HepG2 (cell line): ENCODE measurements at regions not wholly inside any gene's neighbourhood (a gene's known extent, or its start where the extent isn't known, plus 50 kb on each side); places are given as distances from the start of the nearest gene placed in this dataset.

ENCODE experiments used
- ATAC-seq: fragments of 200-7000 bp; cut with Tn5 transposase; 3 replicates; pipeline ENCODE4 v1.9.1; 2020; ENCODE audit warnings: mild to moderate bottlenecking, moderate library complexity
- BruUV-seq: library from RNA; stranded (reverse); fragments of 400-500 nt; replicated peaks from 2 replicates; lab custom pipeline; 2021; lab: Mats Ljungman, UMichigan
- CTCF ChIA-PET: fragments of 300-600 bp; formaldehyde crosslinking; extraction: SDS; loops from one replicate; lab custom pipeline; 2021; ENCODE audit warnings: low total read pairs, inconsistent platforms, low intra/inter-chr PET ratio; lab: Yijun Ruan, JAX
- POLR2A ChIA-PET: fragments of 350-600 bp; sonication (Branson Sonifier 250); formaldehyde crosslinking; loops from one replicate; lab custom pipeline; 2020; ENCODE audit warnings: antibody characterized with exemption, inconsistent platforms; lab: Yijun Ruan, JAX
- DNase-seq: peaks from one replicate; pipeline ENCODE4 v3.0.0-alpha.2; 2015; ENCODE audit warnings: low spot score
- FAIRE-seq: peaks from 3 replicates; lab custom pipeline; 2011; peaks lifted over from hg19 to GRCh38; lab: Jason Lieb, UNC
- H2AFZ ChIP-seq: one replicate; pipeline ENCODE4 v1.6.1; 2011; ENCODE audit warnings: low read length, inconsistent platforms
- H3K27ac ChIP-seq: fragments of 300-600 bp; 3 replicates; pipeline ENCODE4 v1.8.0; 2011; ENCODE audit warnings: mixed run types, mild to moderate bottlenecking, mixed read lengths, low read length, inconsistent platforms; ENCODE audit not compliant: insufficient read depth; ENCODE audit errors: extremely low read length
- H3K27me3 ChIP-seq, 2 experiments: fragments of 200-600 bp in 1 of 2; 2 replicates in 1 of 2; 3 replicates in 1 of 2; pipeline versions ENCODE4 v1.6.0 to v1.8.0; 2011; ENCODE audit warnings: low read length in 2 of 2, mild to moderate bottlenecking in 2 of 2, moderate library complexity in 2 of 2, inconsistent platforms in 1 of 2; ENCODE audit not compliant: insufficient read depth in 2 of 2, control insufficient read depth in 1 of 2
- H3K36me3 ChIP-seq, 2 experiments: fragments of 200-600 bp in 1 of 2; replicated peaks in 1 of 2; 2 replicates in 1 of 2; 3 replicates in 1 of 2; pipeline versions ENCODE4 v1.5.1 to v1.8.0; 2011; ENCODE audit warnings: low read length in 2 of 2, inconsistent platforms in 1 of 2; ENCODE audit not compliant: insufficient read depth in 2 of 2, control insufficient read depth in 1 of 2
- H3K4me1 ChIP-seq: 2 replicates; pipeline ENCODE4 v1.5.1; 2012; ENCODE audit warnings: low read length, inconsistent platforms; ENCODE audit not compliant: insufficient read depth
- H3K4me2 ChIP-seq: 2 replicates; pipeline ENCODE4 v1.6.0; 2011; ENCODE audit warnings: low read depth, low read length, inconsistent platforms
- H3K4me3 ChIP-seq, 3 experiments: fragments of 200-600 bp in 1 of 3; sonication (generic), shearing (Covaris generic) in 1 of 3; replicated peaks in 1 of 3; 2 replicates each; pipeline ENCODE4 v1.5.1; 2011 to 2016; ENCODE audit warnings: low read length in 3 of 3, inconsistent platforms in 2 of 3, low read depth in 2 of 3, mild to moderate bottlenecking in 2 of 3, control low read depth in 1 of 3, mixed read lengths in 1 of 3; ENCODE audit not compliant: insufficient read depth in 1 of 3
- H3K79me2 ChIP-seq: one replicate; pipeline ENCODE4 v1.6.1; 2011; ENCODE audit warnings: low read length, inconsistent platforms; ENCODE audit not compliant: insufficient read depth
- H3K9ac ChIP-seq: 2 replicates; pipeline ENCODE4 v1.6.0; 2011; ENCODE audit warnings: mild to moderate bottlenecking, low read depth, low read length, inconsistent platforms; ENCODE audit not compliant: insufficient read depth
- H3K9me3 ChIP-seq: 2 replicates; pipeline ENCODE4 v1.5.1; 2012; ENCODE audit warnings: mild to moderate bottlenecking, low read length
- H4K20me1 ChIP-seq: 2 replicates; pipeline ENCODE4 v1.6.0; 2011; ENCODE audit warnings: inconsistent platforms, mild to moderate bottlenecking, low read length, moderate library complexity; ENCODE audit not compliant: insufficient read depth
- IRX3 ChIP-seq: sonication (generic); formaldehyde crosslinking; IDR thresholded peaks from 2 replicates; pipeline ENCODE4 v1.8.1; 2023; ENCODE audit warnings: mild to moderate bottlenecking, low read depth, missing genetic modification reagents, borderline replicate concordance
- JUN ChIP-seq: sonication (generic); formaldehyde crosslinking; IDR thresholded peaks from 2 replicates; pipeline ENCODE4 v1.4.0; 2020; ENCODE audit warnings: mild to moderate bottlenecking, missing genetic modification reagents
- KAT7 ChIP-seq: IDR thresholded peaks from 2 replicates; pipeline ENCODE4 v1.6.1; 2018; ENCODE audit warnings: borderline replicate concordance, missing compliant biosample characterization
- NFATC3 ChIP-seq: sonication (generic); formaldehyde crosslinking; IDR thresholded peaks from 2 replicates; pipeline ENCODE4 v1.5.1; 2020; ENCODE audit warnings: mild to moderate bottlenecking, missing genetic modification reagents
- RAD51 ChIP-seq: fragments of 450-650 bp; IDR thresholded peaks from 2 replicates; pipeline ENCODE4 v1.6.1; 2016; ENCODE audit warnings: borderline replicate concordance
- RNF2 ChIP-seq: fragments of 450-650 bp; conservative IDR thresholded peaks from 2 replicates; pipeline ENCODE4 v1.6.1; 2016; ENCODE audit warnings: low read depth
- SYNCRIP ChIP-seq: fragments of 200-400 bp; formaldehyde crosslinking; IDR thresholded peaks from 2 replicates; pipeline ENCODE4 v1.6.1; 2018; ENCODE audit warnings: mild to moderate bottlenecking, low read depth, low read length; ENCODE audit not compliant: insufficient read depth
- ZNF10 ChIP-seq: sonication (generic); formaldehyde crosslinking; IDR thresholded peaks from 2 replicates; pipeline ENCODE4 v1.4.0; 2020; ENCODE audit warnings: mild to moderate bottlenecking, low read depth, missing genetic modification reagents, borderline replicate concordance
- ZNF225 ChIP-seq: sonication (generic); formaldehyde crosslinking; IDR thresholded peaks from 2 replicates; pipeline ENCODE4 v1.4.0; 2020; ENCODE audit warnings: mild to moderate bottlenecking, missing genetic modification reagents
- ZNF235 ChIP-seq: sonication (generic); formaldehyde crosslinking; IDR thresholded peaks from 2 replicates; pipeline ENCODE4 v1.8.1; 2023; ENCODE audit warnings: mild to moderate bottlenecking, missing genetic modification reagents, borderline replicate concordance
- ZNF432 ChIP-seq: sonication (generic); formaldehyde crosslinking; IDR thresholded peaks from 2 replicates; pipeline ENCODE4 v1.5.0; 2020; ENCODE audit warnings: missing genetic modification reagents, mild to moderate bottlenecking, borderline replicate concordance
- WGBS: methylation state at CpG from one replicate; pipeline ENCODE4 v1.1.6; 2017; ENCODE audit warnings: low lambda C conversion rate; 5-methylcytosine and 5-hydroxymethylcytosine counted together
- in situ Hi-C: cut with HindIII; loops from 2 replicates; pipeline ENCODE4 v1.10.0; 2017; ENCODE audit warnings: low pct_unique_long_range_greater_than_20kb; ENCODE audit not compliant: extremely low pct_ligation_motif_present
- intact Hi-C: fragments of 100-400 bp; cut with micrococcal nuclease; formaldehyde crosslinking; loops from one replicate; pipeline ENCODE4 v1.10.0; 2022; ENCODE audit not compliant: unreplicated experiment
- TF ChIP-seq, protein P1 (sequence below): sonication (generic); formaldehyde crosslinking; IDR thresholded peaks from 2 replicates; pipeline ENCODE4 v1.4.0; 2020; ENCODE audit warnings: missing genetic modification reagents, mild to moderate bottlenecking, borderline replicate concordance
- TF ChIP-seq, protein P2 (sequence below): sonication (generic); formaldehyde crosslinking; IDR thresholded peaks from 2 replicates; pipeline ENCODE4 v1.4.0; 2020; ENCODE audit warnings: mild to moderate bottlenecking, low read depth, missing genetic modification reagents
- TF ChIP-seq, protein P3 (sequence below): sonication (generic); formaldehyde crosslinking; IDR thresholded peaks from 2 replicates; pipeline ENCODE4 v1.4.0; 2020; ENCODE audit warnings: mild to moderate bottlenecking, missing genetic modification reagents
- TF ChIP-seq, protein P4 (sequence below): sonication (generic); formaldehyde crosslinking; conservative IDR thresholded peaks from 2 replicates; pipeline ENCODE4 v1.5.0; 2020; ENCODE audit warnings: missing genetic modification reagents
- TF ChIP-seq, protein P5 (sequence below): sonication (generic); formaldehyde crosslinking; IDR thresholded peaks from 2 replicates; pipeline ENCODE4 v1.4.0; 2020; ENCODE audit warnings: missing genetic modification reagents

DNA sequence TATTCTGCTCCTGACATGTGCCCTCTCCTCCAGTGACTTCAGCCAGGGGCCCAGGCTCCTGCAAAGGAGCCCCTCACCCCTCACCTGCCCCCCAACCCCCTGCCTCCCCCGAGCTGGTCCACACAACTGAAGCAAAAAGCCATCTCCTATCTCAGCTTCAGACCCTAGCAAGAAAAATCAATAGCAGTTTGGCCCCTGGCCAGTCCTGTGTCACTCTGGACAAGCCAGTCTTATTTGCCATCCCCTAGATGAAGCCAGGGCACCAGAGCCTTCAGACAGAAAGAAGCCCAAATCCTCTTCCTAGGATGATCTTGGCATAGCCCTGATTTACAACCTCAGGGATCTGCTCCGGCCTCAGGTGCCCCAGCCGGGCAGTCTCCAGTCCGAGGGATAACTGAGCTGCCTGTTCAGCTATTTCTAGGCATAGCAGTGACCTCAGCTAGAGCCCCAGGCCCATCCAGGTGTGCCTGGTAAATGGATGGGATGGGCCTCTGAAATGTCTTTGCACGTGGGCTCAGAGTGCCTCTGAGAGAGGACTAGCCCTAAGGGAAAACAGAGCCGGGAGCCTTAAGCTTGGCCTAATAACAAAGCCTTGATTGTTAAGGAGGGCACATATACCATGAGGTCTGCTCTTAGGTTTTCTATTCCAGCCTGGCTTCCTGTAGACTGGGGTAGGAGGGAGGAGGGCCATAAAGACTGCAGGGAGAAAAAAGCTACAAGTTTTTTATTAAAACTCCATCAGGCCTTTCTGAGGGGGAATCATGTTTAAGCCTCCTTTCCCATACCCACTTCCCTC is 242.0 kb downstream of the SHQ1 start (continued):
- no peak for TF ChIP-seq ZNF235 (CRISPR knock-in tag)

DNA sequence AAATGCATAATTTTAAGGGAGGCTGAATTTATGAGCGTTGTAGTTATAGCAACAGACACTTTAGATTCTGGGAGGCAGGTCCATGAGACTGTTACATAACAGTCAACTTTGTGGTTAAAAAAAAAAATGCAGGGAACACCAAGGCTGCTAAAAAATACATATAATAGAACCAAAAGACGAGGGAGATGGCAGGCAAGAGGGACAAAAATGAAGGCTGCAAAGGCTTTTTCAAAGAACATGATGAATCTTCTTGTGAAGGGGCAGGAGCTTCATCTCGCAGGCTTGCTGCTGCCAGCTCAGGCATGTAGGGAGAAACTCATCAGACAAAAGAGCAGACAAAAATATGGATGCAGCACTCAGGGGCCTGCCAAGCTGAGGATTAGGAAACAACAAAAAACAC is 243.9 kb downstream of the SHQ1 start:
- CTCF ChIA-PET: no interaction called here
- H3K27me3 ChIP-seq: no peaks in the 10 kb centered on the region
- ATAC-seq: no peak
- H2AFZ ChIP-seq: no peak overlapping the region
- in situ Hi-C loops: no loop called here
- H3K4me3 ChIP-seq: no peak overlapping the region
- no peaks in the 10 kb centered on the region for H4K20me1 ChIP-seq
- POLR2A ChIA-PET: no interaction called here
- no TSS peak for BruUV-seq
- H3K36me3 ChIP-seq: no peaks in the 10 kb centered on the region
- no peaks in the 10 kb centered on the region for H3K9me3 ChIP-seq
- 64% methylated on average over 3 of the region's 3 CpGs for WGBS
- H3K79me2 ChIP-seq: no peaks in the 10 kb centered on the region
- H3K9ac ChIP-seq: no peak overlapping the region
- H3K27ac ChIP-seq: no peak overlapping the region
- intact Hi-C loops: no loop called here
- FAIRE-seq: no peak
- no peak overlapping the region for H3K4me2 ChIP-seq
- DNase-seq: no peak
- H3K4me1 ChIP-seq: peaks cover 29% of the 10 kb centered on the region
- no peak for TF ChIP-seq RAD51
- no peak for TF ChIP-seq SYNCRIP
- TF ChIP-seq, protein P1, sequence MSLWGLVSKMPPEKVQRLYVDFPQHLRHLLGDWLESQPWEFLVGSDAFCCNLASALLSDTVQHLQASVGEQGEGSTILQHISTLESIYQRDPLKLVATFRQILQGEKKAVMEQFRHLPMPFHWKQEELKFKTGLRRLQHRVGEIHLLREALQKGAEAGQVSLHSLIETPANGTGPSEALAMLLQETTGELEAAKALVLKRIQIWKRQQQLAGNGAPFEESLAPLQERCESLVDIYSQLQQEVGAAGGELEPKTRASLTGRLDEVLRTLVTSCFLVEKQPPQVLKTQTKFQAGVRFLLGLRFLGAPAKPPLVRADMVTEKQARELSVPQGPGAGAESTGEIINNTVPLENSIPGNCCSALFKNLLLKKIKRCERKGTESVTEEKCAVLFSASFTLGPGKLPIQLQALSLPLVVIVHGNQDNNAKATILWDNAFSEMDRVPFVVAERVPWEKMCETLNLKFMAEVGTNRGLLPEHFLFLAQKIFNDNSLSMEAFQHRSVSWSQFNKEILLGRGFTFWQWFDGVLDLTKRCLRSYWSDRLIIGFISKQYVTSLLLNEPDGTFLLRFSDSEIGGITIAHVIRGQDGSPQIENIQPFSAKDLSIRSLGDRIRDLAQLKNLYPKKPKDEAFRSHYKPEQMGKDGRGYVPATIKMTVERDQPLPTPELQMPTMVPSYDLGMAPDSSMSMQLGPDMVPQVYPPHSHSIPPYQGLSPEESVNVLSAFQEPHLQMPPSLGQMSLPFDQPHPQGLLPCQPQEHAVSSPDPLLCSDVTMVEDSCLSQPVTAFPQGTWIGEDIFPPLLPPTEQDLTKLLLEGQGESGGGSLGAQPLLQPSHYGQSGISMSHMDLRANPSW (CRISPR knock-in tag): no peak
- no peak for TF ChIP-seq ZNF10
- TF ChIP-seq JUN (CRISPR knock-in tag): no peak
- TF ChIP-seq, protein P2, sequence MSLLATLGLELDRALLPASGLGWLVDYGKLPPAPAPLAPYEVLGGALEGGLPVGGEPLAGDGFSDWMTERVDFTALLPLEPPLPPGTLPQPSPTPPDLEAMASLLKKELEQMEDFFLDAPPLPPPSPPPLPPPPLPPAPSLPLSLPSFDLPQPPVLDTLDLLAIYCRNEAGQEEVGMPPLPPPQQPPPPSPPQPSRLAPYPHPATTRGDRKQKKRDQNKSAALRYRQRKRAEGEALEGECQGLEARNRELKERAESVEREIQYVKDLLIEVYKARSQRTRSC (CRISPR knock-in tag): no peak
- no peak for TF ChIP-seq RNF2
- TF ChIP-seq, protein P3, sequence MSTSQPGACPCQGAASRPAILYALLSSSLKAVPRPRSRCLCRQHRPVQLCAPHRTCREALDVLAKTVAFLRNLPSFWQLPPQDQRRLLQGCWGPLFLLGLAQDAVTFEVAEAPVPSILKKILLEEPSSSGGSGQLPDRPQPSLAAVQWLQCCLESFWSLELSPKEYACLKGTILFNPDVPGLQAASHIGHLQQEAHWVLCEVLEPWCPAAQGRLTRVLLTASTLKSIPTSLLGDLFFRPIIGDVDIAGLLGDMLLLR (CRISPR knock-in tag): no peak
- TF ChIP-seq KAT7 (CRISPR knock-in tag): no peak
- TF ChIP-seq, protein P4, sequence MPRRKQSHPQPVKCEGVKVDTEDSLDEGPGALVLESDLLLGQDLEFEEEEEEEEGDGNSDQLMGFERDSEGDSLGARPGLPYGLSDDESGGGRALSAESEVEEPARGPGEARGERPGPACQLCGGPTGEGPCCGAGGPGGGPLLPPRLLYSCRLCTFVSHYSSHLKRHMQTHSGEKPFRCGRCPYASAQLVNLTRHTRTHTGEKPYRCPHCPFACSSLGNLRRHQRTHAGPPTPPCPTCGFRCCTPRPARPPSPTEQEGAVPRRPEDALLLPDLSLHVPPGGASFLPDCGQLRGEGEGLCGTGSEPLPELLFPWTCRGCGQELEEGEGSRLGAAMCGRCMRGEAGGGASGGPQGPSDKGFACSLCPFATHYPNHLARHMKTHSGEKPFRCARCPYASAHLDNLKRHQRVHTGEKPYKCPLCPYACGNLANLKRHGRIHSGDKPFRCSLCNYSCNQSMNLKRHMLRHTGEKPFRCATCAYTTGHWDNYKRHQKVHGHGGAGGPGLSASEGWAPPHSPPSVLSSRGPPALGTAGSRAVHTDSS (CRISPR knock-in tag): no peak
- TF ChIP-seq ZNF432 (CRISPR knock-in tag): no peak
- TF ChIP-seq IRX3 (CRISPR knock-in tag): no peak
- no peak for TF ChIP-seq NFATC3 (CRISPR knock-in tag)
- no peak for TF ChIP-seq ZNF225 (CRISPR knock-in tag)
- TF ChIP-seq, protein P5, sequence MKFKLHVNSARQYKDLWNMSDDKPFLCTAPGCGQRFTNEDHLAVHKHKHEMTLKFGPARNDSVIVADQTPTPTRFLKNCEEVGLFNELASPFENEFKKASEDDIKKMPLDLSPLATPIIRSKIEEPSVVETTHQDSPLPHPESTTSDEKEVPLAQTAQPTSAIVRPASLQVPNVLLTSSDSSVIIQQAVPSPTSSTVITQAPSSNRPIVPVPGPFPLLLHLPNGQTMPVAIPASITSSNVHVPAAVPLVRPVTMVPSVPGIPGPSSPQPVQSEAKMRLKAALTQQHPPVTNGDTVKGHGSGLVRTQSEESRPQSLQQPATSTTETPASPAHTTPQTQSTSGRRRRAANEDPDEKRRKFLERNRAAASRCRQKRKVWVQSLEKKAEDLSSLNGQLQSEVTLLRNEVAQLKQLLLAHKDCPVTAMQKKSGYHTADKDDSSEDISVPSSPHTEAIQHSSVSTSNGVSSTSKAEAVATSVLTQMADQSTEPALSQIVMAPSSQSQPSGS (CRISPR knock-in tag): no peak
